Ovary (tissue), 3 donors: ENCODE measurements at regions not wholly inside any gene's neighbourhood (a gene's known extent, or its start where the extent isn't known, plus 50 kb on each side); places are given as distances from the start of the nearest gene placed in this dataset.

Experiments
- EP300 ChIP-seq: sonication (generic); formaldehyde crosslinking; IDR thresholded peaks from one replicate; pipeline ENCODE4 v1.6.1; 2017; ENCODE audit warnings: antibody characterized with exemption
- POLR2A ChIP-seq: fragments of 450-650 bp; IDR thresholded peaks from one replicate; pipeline ENCODE4 v1.6.1; 2017; ENCODE audit warnings: antibody characterized with exemption, mild to moderate bottlenecking, moderate library complexity
- TF ChIP-seq, protein P1 (sequence below), 3 donors: fragments of 450-650 bp in 2 of 3; fragments of 200-600 bp in 1 of 3; IDR thresholded peaks; one replicate each; pipeline versions ENCODE4 v1.5.1 to v1.8.0; 2016 to 2022; ENCODE audit warnings: antibody characterized with exemption in 3 of 3, mild to moderate bottlenecking in 1 of 3
- donor health status: DM: no; HTN: no; CAD: no.

DNA sequence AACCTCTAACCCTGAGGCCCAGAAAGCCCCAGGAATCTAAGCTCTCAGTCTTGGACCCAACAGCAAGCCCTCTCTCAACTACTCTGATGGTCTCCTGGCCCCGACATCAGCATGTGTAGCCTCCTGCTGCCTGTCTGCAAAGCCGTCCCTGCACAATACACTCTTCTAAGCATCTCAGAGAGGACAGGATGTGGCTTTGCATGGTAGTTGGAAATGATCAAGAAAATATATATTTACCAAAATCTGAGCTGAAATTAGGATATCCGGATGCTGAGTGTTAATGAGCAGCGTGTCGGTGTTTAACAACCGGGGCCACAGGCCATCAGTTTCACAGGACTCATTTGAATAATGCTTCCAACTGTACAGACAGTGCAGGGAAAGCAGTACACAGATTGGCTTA is 59.1 kb upstream of the SIM2 start:
- TF ChIP-seq, protein P1, sequence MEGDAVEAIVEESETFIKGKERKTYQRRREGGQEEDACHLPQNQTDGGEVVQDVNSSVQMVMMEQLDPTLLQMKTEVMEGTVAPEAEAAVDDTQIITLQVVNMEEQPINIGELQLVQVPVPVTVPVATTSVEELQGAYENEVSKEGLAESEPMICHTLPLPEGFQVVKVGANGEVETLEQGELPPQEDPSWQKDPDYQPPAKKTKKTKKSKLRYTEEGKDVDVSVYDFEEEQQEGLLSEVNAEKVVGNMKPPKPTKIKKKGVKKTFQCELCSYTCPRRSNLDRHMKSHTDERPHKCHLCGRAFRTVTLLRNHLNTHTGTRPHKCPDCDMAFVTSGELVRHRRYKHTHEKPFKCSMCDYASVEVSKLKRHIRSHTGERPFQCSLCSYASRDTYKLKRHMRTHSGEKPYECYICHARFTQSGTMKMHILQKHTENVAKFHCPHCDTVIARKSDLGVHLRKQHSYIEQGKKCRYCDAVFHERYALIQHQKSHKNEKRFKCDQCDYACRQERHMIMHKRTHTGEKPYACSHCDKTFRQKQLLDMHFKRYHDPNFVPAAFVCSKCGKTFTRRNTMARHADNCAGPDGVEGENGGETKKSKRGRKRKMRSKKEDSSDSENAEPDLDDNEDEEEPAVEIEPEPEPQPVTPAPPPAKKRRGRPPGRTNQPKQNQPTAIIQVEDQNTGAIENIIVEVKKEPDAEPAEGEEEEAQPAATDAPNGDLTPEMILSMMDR (IDR thresholded peaks at IDR 0.05), result no peak
- no peak for TF ChIP-seq POLR2A
- TF ChIP-seq EP300, result no peak
